Esophagus mucosa (tissue), 1 donor: ENCODE measurements at regions not wholly inside any gene's neighbourhood (a gene's known extent, or its start where the extent isn't known, plus 50 kb on each side); places are given as distances from the start of the nearest gene placed in this dataset.
A peak's percentile ranks its signal among the peaks of the same experiment; 100 is the strongest.

Experiments
- ATAC-seq: fragments of 200-7000 bp; cut with Tn5 transposase; one replicate; pipeline ENCODE4 v1.9.1; 2020
- donor health status: DM: yes; HTN: yes; CAD: no.

DNA sequence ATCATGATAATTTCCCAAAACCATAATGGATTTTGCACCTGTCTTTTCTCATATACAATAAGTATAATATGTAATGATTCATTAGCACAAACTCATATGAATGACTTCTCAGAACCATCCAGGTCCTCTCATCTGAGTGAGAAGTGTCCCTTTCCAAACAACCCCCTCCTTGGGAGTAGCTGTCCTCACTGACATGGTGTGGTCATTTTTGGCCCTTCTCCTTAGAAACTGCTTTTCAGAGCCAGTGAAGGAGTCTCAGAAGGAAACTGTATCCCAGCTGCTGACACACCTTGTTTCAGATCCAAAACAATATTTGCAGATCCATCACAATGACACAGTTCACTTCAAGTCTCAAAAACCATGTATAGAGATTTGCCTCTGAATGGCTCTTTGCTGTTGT is 95.5 kb downstream of the MIS18A start:
- ATAC-seq: no peak

DNA sequence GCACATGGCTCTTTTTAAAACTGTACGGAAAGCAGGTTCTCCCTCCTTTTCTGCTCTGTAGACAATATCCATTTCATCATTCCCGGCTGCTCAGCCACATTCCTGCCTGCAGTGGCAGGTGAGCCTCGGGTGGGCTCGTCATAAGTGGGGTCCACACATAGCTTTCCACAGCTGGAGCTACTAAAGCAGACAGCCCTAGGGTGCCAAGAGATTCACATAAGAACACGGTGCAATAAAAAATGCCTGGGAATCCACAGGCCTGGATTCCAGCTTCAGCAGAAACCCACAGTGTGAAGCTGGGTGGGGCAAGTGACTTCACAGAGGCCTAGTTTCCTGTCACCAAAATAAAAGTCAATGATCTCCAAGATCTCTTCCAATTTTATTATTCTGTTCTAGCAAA is 96.4 kb downstream of the MIS18A start:
- ATAC-seq: no peak

DNA sequence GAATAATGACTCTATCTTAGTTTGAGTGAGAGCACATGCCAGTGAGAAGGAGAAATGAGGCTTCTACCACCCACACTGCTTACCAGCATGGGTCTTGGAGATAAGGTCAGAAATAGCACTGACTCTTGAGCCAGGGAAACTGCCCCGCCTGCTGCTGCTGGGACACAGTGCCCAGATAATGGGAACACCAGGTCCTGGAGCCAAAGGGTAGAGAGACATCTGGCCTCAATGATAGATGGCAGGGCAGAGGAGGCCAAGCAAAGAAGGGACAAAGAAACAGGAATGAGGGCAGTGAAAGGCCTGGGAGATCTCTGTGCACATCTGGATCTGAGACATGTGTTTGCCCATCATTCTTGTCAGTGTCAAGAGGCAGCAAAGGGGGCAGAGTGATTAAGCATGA is 97.4 kb downstream of the MIS18A start:
- ATAC-seq: no peak

DNA sequence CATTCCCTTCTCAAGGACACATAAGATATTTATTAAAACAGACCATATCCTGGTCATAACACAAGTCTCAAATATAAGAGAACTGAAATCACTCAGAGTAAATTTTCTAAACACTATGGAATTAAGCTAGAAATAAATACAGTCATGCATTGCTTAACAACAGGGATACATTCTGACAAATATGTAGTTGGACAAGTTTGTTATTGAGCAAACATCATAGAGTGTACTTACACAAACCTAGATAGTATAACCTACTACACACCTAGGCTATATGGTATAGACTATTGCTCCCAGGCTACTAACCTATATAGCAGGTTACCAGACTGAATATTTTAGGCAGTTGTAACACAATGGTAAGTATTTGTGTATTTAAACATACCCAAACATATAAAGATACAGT is 104.0 kb downstream of the MIS18A start:
- peak; percentile 62 for ATAC-seq

DNA sequence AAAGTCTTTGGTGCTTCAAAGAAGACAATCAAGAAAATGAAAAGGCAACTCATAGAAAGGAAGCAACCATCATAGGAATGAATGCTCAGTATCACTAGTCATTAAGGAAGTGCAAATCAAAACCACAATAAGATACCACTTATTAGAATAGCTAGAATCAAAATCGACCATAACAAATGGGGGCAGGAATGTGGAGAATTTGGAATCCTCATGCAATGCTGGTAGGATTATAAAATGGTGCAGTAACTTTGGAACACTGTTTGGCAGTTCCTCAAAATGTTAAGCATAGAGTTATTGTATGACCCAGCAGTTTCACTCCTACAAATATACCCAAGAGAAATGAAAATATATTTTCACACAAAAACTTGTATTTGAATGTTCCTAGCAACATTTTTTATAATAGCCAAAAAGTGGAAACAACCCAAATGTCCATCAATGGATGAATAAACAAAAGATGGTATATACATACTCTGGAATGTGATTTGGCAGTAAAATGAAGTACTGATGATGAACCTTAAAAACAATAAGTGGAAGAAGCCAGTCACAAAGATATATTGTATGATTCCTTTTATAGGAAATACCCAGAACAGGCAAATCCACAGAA is 105.6 kb downstream of the MIS18A start:
- ATAC-seq: no peak

DNA sequence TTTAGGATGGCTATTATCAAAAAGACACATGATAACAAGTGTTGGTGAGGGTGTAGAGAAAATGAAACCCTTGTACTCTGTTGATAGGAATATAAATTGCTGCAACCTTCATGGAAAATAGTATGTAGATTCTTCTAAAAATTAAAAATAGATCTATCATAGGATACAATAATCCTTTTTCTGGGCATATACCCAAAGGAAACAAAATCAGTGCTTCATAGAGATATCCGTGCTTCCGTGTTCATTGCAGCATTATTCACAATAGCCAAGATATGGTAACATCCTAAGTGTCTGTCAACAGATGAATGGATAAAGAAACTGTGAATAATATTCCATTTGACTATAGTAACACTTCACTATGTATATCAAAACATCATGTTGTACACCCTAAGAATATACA is 106.7 kb downstream of the MIS18A start:
- no peak for ATAC-seq

DNA sequence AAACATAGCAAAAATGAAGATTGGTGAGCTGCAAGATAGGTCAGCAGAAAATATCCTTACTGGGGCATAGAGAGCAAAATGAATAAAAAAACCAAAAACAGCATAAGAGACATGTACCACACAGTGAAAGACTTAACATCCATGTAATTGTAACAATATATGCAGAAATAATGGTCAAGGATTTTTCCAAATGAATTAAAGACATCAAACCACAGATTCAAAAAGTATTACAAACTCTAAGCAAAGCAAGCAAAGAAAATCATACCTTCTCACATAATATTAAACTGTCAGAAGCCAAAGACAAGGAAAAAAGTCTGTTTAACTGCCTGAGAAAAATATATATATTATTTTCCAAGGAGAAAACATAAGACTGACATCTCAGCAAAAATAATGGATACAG is 111.3 kb downstream of the MIS18A start:
- no peak for ATAC-seq

DNA sequence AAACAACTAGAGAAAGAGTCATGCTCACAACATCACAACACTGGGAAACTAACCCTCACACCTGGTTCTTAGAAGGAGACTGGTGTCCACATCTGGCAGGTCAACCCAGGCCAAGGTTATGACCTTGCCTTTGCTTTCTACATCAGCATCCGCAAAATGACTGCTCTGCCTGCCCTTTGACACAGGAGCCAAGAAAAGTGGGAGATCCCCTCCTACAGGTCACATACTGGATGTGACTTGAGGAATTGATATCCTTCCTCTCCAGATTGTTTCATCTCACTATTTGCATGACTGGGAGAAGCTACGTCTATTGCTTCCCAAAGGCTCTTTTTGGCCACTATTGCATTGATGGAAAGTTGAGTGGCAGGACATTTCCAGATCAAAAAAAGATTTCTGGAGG is 115.5 kb downstream of the MIS18A start:
- ATAC-seq: no peak

DNA sequence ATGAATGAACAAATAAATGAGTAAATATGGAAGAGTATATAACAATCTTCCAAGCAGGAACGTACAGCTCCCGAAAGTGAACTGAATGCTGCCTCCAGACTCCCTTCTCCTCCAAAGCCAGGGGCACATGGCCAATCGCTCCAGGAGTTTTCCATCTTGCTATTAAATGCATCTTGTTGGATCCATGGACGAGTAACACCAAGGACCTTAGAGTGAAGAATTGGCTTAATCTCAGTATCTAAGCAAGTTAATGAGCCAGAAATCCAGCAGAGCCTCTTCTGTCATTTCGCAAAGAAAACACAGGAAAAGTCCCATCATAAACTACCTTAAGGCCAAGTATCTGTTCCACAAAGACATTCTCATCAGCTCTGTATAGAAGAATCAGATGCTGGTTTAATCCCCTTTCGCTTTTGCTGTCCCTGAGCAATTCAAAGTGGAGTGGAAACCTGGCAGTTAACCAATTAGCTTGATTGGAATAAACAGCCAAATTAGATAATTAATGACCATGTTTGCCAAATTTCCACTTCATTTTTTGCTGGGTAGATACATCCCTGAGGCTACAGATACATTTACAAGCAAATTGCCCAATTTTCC is 116.0 kb downstream of the MIS18A start:
- no peak for ATAC-seq

DNA sequence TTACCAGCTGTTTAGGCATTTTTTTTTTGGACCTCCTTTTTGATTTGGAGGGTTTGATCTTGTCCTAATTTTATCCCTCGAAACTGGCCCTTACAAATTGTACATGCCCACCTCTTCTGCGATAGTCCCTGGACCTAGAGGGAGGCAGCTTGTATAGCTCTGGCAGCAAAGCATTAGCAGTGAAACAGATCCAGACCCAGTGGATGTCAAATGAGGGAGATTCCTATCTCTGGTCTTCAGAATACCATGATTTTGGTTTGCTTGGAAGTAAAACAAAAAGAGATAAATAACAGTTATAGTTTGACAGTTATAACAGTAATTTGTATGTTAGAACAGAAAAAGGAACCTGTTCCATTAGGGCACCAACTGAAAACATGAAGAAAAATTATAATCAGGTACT is 123.6 kb downstream of the MIS18A start:
- ATAC-seq: no peak

DNA sequence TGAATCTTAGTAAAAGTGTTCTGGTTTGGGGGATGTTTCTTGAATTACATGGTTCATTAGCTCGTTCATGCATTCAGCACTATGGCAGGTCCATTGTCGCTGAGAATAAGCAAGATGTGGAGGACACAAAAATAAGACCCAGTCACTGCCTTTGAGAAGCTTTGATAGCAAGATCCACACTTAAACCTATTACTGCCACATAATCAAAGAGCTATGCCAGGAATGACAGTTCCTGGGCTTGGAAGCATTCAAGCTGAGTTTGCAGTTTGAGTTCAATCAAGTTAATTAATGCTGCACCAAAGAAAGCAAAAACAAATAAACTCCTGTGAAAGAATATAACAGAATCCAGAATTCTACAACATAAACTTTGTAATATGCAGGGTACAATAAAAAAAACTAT is 131.8 kb downstream of the MIS18A start:
- ATAC-seq: no peak

DNA sequence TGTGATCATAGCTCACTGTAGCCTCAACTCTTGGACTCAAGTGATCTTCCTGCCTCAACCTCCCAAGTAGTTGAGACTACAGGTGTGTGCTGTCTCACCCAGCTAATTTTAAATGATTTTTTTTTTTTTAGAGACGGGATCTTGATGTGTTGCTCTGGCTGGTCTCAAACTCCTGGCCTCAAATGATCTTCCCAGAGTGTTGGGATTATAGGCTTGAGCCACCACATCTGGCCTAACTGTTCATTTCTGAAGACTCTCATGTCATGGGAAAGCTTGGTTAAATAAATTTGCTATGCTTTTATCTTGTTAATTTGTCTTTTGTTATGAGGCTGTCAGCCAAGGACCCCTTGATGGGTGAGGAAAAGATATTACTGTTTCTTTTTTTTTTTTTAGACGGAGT is 134.0 kb downstream of the MIS18A start:
- no peak for ATAC-seq

DNA sequence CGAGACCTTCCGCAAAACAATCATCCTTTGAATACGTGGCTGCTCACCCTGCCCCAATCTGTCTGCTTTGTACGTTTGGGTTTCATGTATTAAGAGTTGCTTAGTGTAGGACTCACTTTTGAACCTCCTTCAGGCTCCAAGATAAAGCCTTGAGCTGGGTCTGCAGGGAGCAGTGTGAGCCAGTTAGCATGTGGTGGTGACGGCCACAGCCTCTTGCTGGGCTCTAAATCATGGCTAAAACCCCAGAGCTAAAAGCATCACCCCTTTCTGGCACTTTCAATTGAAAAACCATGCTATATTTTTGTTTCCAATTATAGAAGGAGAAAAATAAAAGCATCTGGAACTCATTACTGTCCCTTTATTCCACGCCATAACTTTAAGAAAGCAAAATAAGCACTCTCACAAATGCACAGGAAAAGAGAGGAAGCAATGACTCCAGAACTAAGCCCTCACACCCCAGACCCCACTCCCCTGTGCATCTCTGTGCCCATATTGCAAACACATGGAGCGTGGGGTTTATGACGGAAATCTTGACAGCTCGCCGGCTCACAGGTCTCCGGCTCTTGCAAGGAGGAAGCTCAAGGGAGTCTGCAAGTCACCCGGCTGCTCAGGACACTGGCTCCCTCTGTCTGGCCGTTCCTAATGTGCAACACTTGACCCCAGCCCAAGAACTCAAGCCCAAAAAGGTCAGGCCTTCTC is 135.5 kb downstream of the MIS18A start:
- ATAC-seq: no peak

DNA sequence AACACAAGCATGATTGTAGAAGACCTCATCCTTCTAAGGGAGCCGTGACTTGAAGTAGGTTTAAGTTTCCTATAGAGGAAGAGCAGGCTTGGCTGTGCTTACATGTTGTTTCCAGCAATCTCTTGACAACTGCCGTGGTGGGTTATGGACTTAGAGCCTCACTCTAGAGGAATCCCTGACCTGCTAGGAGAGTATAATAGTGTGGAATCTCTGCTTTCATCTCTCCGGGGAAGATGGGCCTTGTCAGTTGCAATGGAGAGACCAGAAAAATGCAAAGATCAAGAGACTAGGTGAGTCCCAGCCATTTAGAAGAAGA is 137.6 kb downstream of the MIS18A start:
- ATAC-seq: no peak

DNA sequence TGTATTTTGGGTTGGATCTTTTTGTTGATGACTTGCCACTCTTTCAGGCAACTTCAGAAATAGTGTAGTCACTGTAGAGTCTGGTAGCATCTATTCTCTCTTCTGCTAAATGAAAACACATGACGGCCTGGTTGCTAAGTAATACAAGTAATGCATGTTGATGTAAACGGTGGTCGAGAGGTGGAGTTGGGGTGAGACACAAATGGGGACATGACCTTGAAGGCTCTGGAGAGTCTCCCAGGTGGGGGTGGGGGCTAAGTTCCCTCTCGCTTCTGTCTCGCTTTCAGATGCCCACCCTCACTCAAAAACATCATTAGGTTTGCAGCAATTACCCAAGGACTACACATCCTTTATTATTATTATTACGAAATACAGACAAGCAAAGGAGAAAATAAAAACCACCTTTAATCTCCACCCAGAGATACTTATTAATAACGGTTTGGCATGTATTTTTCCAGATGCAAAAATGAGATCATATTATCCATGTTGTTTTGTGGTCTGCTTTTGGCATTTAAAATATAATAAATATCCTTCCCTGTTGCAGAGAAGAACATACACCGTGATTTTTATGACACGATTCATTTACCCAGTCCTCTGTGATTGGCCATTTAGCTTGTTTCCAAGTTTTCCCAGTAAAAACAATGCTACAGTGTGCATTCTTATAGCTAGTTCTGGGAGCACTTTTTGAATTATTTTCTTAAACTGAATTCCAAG is 138.1 kb downstream of the MIS18A start:
- no peak for ATAC-seq

DNA sequence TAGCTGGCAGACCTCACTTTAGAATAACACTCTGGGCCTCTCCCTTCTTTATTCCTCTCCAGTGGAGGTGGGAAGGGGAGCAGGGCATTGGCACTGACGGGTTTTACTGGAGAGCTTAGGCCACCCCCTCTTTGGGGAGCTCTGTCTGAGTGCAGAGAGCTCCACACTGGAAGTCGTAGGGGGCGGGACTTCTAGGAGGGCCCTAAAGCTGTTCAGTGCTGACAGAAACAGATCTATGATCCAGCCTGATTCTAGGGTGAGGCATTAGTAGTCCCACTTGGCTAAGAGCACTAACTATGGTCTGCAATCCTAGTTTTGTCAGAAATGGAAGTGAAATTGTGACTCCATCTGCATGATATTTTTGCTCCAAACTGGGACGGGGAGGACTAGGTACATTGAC is 138.7 kb downstream of the MIS18A start:
- ATAC-seq: peak; percentile 42

DNA sequence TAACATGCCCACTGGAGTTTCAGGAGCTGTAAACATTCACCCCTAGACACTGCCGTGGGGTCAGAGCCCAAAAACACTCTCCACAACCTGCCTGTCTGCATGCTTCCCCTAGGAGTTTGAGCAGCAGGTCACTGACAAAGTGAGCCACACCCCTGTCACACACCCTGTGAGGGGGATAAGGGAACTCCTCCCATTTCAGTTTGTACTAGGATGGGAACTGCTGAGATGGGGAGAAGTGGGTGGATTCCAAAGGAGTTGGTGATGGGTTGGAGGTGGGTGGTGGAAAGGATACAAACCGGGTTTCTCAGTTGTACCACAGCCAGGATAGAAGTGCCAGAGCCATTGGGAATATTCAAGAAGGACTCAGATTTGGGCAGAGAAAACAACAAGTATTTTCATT is 140.2 kb downstream of the MIS18A start:
- ATAC-seq: no peak

DNA sequence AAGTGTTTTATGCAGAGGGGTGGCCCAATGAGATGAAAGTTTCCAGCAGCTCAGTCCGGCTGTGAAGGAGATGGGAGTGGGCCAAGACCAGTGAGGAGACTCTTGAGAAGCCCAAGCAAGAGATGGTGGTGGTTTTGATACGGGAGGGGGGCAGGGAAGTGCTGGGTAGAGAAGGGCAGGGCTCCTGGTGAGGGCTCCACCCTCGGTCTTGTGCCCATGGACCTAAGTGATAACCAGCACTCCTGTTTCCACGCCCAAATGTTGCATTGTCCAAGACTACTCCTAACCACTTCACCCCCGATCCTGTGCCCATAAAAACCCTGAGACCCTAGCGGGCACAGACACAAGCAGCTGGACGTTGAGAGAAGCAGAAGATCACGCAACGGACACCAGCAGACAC is 140.9 kb downstream of the MIS18A start:
- no peak for ATAC-seq

DNA sequence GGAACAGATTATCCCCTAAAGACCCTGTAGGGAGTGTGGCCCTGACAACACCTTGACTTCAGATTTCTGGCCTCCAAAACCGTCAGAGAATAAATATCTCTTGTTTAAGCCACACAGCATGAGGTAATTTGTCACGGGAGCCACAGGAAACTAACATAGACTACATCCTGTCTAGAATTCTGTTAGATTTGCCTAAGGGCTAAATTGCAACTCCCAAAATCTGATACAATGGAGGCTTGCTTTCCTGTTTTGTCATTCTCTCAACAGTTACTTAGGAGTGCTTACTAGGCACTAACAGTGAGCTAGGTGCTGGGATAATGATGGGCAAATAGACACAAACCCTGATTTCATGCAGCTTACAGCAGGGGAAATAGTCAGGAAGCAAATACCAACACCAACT is 141.6 kb downstream of the MIS18A start:
- no peak for ATAC-seq

DNA sequence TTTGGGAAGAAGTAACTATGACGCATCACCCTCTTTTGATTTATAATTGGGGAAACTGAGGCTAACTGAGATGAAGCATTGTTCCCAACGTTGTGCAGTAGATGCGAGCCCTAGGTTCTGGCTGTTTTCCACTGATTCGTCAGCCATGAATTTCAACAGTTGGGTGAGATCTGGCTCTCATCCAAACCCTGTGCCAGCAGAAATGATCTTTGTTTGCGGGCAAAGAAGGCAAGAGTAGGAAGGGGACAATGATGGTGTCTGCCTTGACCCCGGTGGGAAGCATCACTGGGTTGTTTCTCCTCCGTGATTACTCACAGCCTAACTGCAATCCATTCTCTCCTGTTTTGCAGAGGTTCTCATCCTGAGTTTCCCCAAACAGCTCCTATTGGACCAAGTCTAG is 142.3 kb downstream of the MIS18A start:
- no peak for ATAC-seq

DNA sequence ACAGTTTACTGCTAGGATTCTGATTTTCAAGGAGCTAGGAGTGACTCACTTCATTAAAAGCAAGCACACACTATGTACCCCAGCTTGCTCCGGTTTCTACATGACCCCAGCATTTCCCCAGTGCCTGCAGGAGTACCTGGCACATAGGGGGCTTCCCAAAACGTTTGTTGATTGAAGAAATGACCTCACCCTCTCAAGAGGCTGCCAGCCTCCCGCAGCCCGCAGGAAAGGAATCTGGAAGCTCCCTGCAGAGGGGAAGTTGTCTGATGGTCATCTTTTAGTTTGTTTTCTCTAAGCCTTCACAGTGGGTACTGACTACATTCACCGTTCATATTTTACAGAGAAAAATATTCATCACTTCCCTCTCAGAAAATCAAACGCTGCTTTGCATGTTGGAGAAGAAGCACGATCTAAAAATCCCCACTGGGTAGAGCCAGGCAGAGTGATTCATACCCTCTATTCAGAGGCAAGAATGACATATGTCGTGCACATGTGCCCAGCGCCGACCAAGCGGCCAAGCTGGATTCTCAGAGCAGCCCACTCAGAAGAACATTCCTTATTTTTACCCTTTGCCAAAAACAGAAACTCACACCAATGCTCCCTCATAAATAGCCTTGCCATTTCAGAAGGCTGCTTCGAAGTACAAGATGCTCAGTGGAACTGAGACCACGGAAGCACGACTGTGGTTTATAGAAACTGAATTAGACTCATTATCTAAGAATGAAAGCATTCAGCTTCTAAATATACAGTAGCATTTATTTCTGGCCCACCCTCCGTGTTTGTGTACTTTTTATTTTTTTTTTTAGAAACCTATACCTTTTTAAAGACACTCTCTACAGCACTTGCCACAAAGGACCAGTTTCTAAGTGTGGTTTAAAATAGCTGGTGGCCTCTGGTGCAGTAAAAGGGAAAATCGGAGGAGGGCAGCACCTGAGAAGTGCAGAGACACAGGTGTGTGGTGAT is 143.2 kb downstream of the MIS18A start:
- ATAC-seq: peak; percentile 71

DNA sequence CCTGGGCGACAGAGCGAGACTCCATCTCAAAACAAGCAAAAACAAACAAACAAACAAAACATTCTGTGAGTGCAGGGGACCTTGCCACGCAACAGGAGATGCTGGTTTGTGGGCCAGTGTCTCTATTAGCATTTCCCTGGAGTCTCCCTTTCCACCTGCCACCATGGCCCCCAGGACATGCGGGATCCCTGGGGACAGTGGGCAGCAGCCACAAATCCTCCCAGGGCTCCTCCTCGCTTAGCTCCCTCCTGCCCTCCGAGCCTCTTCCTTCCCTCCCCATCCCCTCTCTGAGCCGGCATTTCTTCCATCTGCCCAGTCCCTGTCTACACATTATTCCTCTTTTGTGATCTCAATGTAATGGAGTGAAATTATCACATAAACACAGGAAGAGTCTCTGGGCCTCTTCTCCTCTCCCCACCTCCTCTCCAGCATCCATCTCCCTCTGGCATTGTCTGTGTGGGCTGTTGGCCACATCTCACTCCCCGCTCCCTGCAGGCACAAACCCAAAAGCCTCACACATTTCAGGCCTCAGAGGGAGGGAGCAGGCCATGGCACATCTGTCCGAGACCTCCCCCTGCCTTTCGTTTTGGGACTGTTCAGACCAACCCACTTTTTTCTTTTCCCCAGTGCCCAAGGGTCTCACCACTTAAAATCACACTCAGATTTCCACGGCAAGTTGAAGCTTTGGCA is 144.3 kb downstream of the MIS18A start:
- ATAC-seq: no peak
